HCT116 (cell line): ENCODE measurements at regions not wholly inside any gene's neighbourhood (a gene's known extent, or its start where the extent isn't known, plus 50 kb on each side); places are given as distances from the start of the nearest gene placed in this dataset.

Source experiments
- ATAC-seq: fragments of 200-7000 bp; cut with Tn5 transposase; 2 replicates; pipeline ENCODE4 v1.9.1; 2020; ENCODE audit warnings: mild to moderate bottlenecking, moderate library complexity
- BruUV-seq: library from RNA; stranded (reverse); fragments of 400-500 nt; replicated peaks from 2 replicates; lab custom pipeline; 2021; lab: Mats Ljungman, UMichigan
- CTCF ChIA-PET: fragments of 300-600 bp; sonication (Branson Sonifier 250); formaldehyde crosslinking; loops from one replicate; lab custom pipeline; 2021; ENCODE audit warnings: antibody characterized with exemption; lab: Charles Lee
- POLR2A ChIA-PET: fragments of 300-600, 350-600 bp; sonication (Branson Sonifier 250); formaldehyde crosslinking; loops from one replicate; lab custom pipeline; 2021; ENCODE audit warnings: antibody characterized with exemption; lab: Charles Lee
- RAD21 ChIA-PET, 2 experiments: fragments of 300-600 bp; sonication (Branson Sonifier 250); formaldehyde crosslinking; loops; one replicate each; lab custom pipeline; 2023; ENCODE audit warnings: low total read pairs in 2 of 2; ENCODE audit not compliant: uncharacterized antibody in 2 of 2, unreplicated experiment in 2 of 2, low non-redundant PET in 1 of 2; lab: Charles Lee
- DNase-seq: peaks from one replicate; pipeline ENCODE4 v3.0.0-alpha.2; 2010; ENCODE audit warnings: low read depth, low spot score
- H2AFZ ChIP-seq: fragments of 200-600 bp; shearing (Covaris generic), sonication (generic); 2 replicates; pipeline ENCODE4 v1.6.1; 2017; ENCODE audit warnings: low read depth, mixed run types, mixed read lengths, antibody characterized with exemption, low read length; ENCODE audit not compliant: poor library complexity, severe bottlenecking
- H3K27ac ChIP-seq: 2 replicates; pipeline ENCODE4 v1.5.1; 2012; ENCODE audit warnings: low read depth, low read length
- H3K27me3 ChIP-seq: fragments of 200-600 bp; sonication (generic); 2 replicates; pipeline ENCODE4 v1.6.1; 2016; ENCODE audit warnings: mixed run types, low read length, mixed read lengths; ENCODE audit not compliant: insufficient read depth
- H3K36me3 ChIP-seq, 2 experiments: fragments of 200-500 bp in 1 of 2; fragments of 200-600 bp in 1 of 2; sonication (Bioruptor generic) in 1 of 2; sonication (generic) in 1 of 2; 2 replicates each; pipeline versions ENCODE4 v1.5.1 to v1.6.1; 2014 to 2016; ENCODE audit warnings: low read length in 2 of 2, inconsistent platforms in 1 of 2, mixed read lengths in 1 of 2, mixed run types in 1 of 2; ENCODE audit not compliant: insufficient read depth in 2 of 2, control insufficient read depth in 1 of 2
- H3K4me1 ChIP-seq, 2 experiments: fragments of 200-600 bp in 1 of 2; sonication (generic) in 1 of 2; 2 replicates each; pipeline versions ENCODE4 v1.5.1 to v1.6.1; 2012 to 2017; ENCODE audit warnings: low read length in 2 of 2, inconsistent platforms in 1 of 2, mild to moderate bottlenecking in 1 of 2, mixed read lengths in 1 of 2, mixed run types in 1 of 2, moderate library complexity in 1 of 2; ENCODE audit not compliant: insufficient read depth in 2 of 2, control insufficient read depth in 1 of 2
- H3K4me2 ChIP-seq: fragments of 200-600 bp; sonication (generic); 2 replicates; pipeline ENCODE4 v1.6.1; 2017; ENCODE audit warnings: mixed run types, low read length, mixed read lengths
- H3K4me3 ChIP-seq, 2 experiments: fragments of 200-600 bp in 1 of 2; sonication (generic) in 1 of 2; replicated peaks in 1 of 2; 2 replicates each; pipeline ENCODE4 v1.5.1; 2011 to 2016; ENCODE audit warnings: low read length in 2 of 2, control low read depth in 1 of 2, low read depth in 1 of 2, mild to moderate bottlenecking in 1 of 2, mixed read lengths in 1 of 2, mixed run types in 1 of 2
- H3K79me2 ChIP-seq: fragments of 200-600 bp; sonication (generic); 2 replicates; pipeline ENCODE4 v1.6.1; 2017; ENCODE audit warnings: mild to moderate bottlenecking, mixed run types, low read length, moderate library complexity, mixed read lengths; ENCODE audit not compliant: insufficient read depth
- H3K9ac ChIP-seq: fragments of 200-600 bp; sonication (generic); 2 replicates; pipeline ENCODE4 v1.6.1; 2016; ENCODE audit warnings: low read length, mixed read lengths
- H3K9me2 ChIP-seq: fragments of 200-600 bp; sonication (generic), shearing (Covaris generic); 2 replicates; pipeline ENCODE4 v1.6.1; 2017; ENCODE audit warnings: mixed run types, mild to moderate bottlenecking, moderate library complexity; ENCODE audit not compliant: insufficient read depth
- H3K9me3 ChIP-seq, 2 experiments: fragments of 200-500 bp in 1 of 2; fragments of 200-600 bp in 1 of 2; sonication (Bioruptor generic) in 1 of 2; sonication (generic) in 1 of 2; 2 replicates each; pipeline ENCODE4 v1.6.1; 2014 to 2017; ENCODE audit warnings: low read length in 2 of 2, mixed read lengths in 2 of 2, inconsistent platforms in 1 of 2, low read depth in 1 of 2, mild to moderate bottlenecking in 1 of 2, mixed run types in 1 of 2, moderate library complexity in 1 of 2; ENCODE audit not compliant: control insufficient read depth in 1 of 2, insufficient read depth in 1 of 2
- H4K20me1 ChIP-seq: fragments of 200-600 bp; sonication (generic), shearing (Covaris generic); 2 replicates; pipeline ENCODE4 v1.6.1; 2017; ENCODE audit warnings: mixed run types, mild to moderate bottlenecking, moderate library complexity; ENCODE audit not compliant: insufficient read depth
- ATF3 ChIP-seq: IDR thresholded peaks from 2 replicates; pipeline ENCODE4 v1.6.1; 2012
- CBX3 ChIP-seq: IDR thresholded peaks from 2 replicates; pipeline ENCODE4 v1.6.1; 2012; ENCODE audit warnings: low read depth
- CEBPB ChIP-seq: IDR thresholded peaks from 2 replicates; pipeline ENCODE4 v1.6.1; 2012; ENCODE audit warnings: low read depth
- CTCF ChIP-seq, 3 experiments: fragments of 200-600 bp in 1 of 3; sonication (generic) in 1 of 3; IDR thresholded peaks in 2 of 3; conservative IDR thresholded peaks in 1 of 3; 2 replicates each; pipeline ENCODE4 v1.5.1; 2012 to 2017; ENCODE audit warnings: low read depth in 2 of 3, low read length in 2 of 3, antibody characterized with exemption in 1 of 3, borderline replicate concordance in 1 of 3, control low read depth in 1 of 3, mild to moderate bottlenecking in 1 of 3, mixed read lengths in 1 of 3, mixed run types in 1 of 3, moderate library complexity in 1 of 3; ENCODE audit not compliant: insufficient read depth in 1 of 3
- EGR1 ChIP-seq: IDR thresholded peaks from 2 replicates; pipeline ENCODE4 v1.6.1; 2012; ENCODE audit warnings: low read depth
- ELF1 ChIP-seq: IDR thresholded peaks from 2 replicates; pipeline ENCODE4 v1.6.1; 2012; ENCODE audit warnings: low read depth, borderline replicate concordance
- EZH2phosphoT487 ChIP-seq: fragments of 200-600 bp; IDR thresholded peaks from 2 replicates; pipeline ENCODE4 v1.6.1; 2018; ENCODE audit warnings: antibody characterized with exemption, borderline replicate concordance
- FOSL1 ChIP-seq: IDR thresholded peaks from 2 replicates; pipeline ENCODE4 v1.6.1; 2012; ENCODE audit warnings: low read depth
- MAX ChIP-seq: IDR thresholded peaks from 2 replicates; pipeline ENCODE4 v1.6.1; 2012
- POLR2AphosphoS5 ChIP-seq: IDR thresholded peaks from 2 replicates; pipeline ENCODE4 v1.6.1; 2011; ENCODE audit warnings: mild to moderate bottlenecking, low read depth, low read length, moderate library complexity
- SP1 ChIP-seq: IDR thresholded peaks from 2 replicates; pipeline ENCODE4 v1.6.1; 2012; ENCODE audit warnings: low read depth
- SRF ChIP-seq: IDR thresholded peaks from 2 replicates; pipeline ENCODE4 v1.6.1; 2012; ENCODE audit warnings: low read depth
- TCF7L2 ChIP-seq: IDR thresholded peaks from 2 replicates; pipeline ENCODE4 v1.7.0; 2011; ENCODE audit warnings: borderline replicate concordance, inconsistent platforms; ENCODE audit not compliant: insufficient read depth, insufficient read length; ENCODE audit errors: extremely low read depth
- YY1 ChIP-seq: IDR thresholded peaks from 2 replicates; pipeline ENCODE4 v1.6.1; 2011; ENCODE audit warnings: low read length, low read depth, moderate library complexity, mild to moderate bottlenecking; ENCODE audit not compliant: insufficient replicate concordance; ENCODE audit errors: extremely low read depth
- ZBTB33 ChIP-seq: IDR thresholded peaks from 2 replicates; pipeline ENCODE4 v1.6.1; 2011; ENCODE audit warnings: mild to moderate bottlenecking, low read length, moderate library complexity; ENCODE audit not compliant: insufficient replicate concordance; ENCODE audit errors: extremely low read depth
- ZNF274 ChIP-seq: fragments of 200-500 bp; sonication (Bioruptor generic); IDR thresholded peaks from 2 replicates; pipeline ENCODE4 v1.6.1; 2014; ENCODE audit warnings: mild to moderate bottlenecking, low read depth, low read length, inconsistent platforms
- intact Hi-C: fragments of 100-400 bp; cut with micrococcal nuclease; formaldehyde crosslinking; loops from 2 replicates; pipeline ENCODE4 v1.10.0; 2022

- no peak for TF ChIP-seq CTCF (IDR thresholded peaks at IDR 0.05 in 2 of 3, conservative IDR thresholded peaks at IDR 0.05 in 1 of 3; ENCODE audit: borderline replicate concordance in 1 of 3, insufficient read depth in 1 of 3, low read depth in 2 of 3, low read length in 2 of 3)
Observed at GRCh38 chr5:143476601-143477211, 73.2 kb upstream of the NR3C1 start (continued).

- no peak overlapping the region for H3K4me2 ChIP-seq
- H3K36me3 ChIP-seq: no peaks in the 10 kb centered on the region
- no peaks in the 10 kb centered on the region for H3K9me2 ChIP-seq
- TF ChIP-seq YY1 (no peak), POLR2AphosphoS5 (no peak), TCF7L2 (no peak), EGR1 (no peak), ATF3 (no peak), CEBPB (no peak), CBX3 (no peak), SP1 (no peak), MAX (no peak), ZBTB33 (no peak), ELF1 (no peak), CTCF (IDR thresholded peaks at IDR 0.05 in 2 of 3, conservative IDR thresholded peaks at IDR 0.05 in 1 of 3; ENCODE audit: borderline replicate concordance in 1 of 3, insufficient read depth in 1 of 3, low read depth in 2 of 3, low read length in 2 of 3) (no peak), SRF (no peak), FOSL1 (no peak), EZH2phosphoT487 (no peak), ZNF274 (no peak)
- POLR2A ChIA-PET: no interaction called here
- ATAC-seq (no peak), DNase-seq (no peak)
- H3K79me2 ChIP-seq: no peaks in the 10 kb centered on the region
- no peak overlapping the region for H3K27ac ChIP-seq
- peaks cover 0 to 4% of the 10 kb centered on the region in 2 experiments; a peak in 1 of 4 replicates for H3K4me1 ChIP-seq
- RAD21 ChIA-PET: no interaction called here
- no peak overlapping the region for H2AFZ ChIP-seq
- no peaks in the 10 kb centered on the region for H3K27me3 ChIP-seq
- no peak overlapping the region for H3K9ac ChIP-seq
- H3K9me3 ChIP-seq: no peaks in the 10 kb centered on the region
- CTCF ChIA-PET: no interaction called here
- intact Hi-C loops: no loop called here
- no TSS peak for BruUV-seq
- no peak overlapping the region for H3K4me3 ChIP-seq
- no peaks in the 10 kb centered on the region for H4K20me1 ChIP-seq
Observed at GRCh38 chr5:143474616-143475015, 71.1 kb upstream of the NR3C1 start.
